GM19372 (cell line): ENCODE measurements at regions not wholly inside any gene's neighbourhood (a gene's known extent, or its start where the extent isn't known, plus 50 kb on each side); places are given as distances from the start of the nearest gene placed in this dataset.

Experiments used
- ATAC-seq: cut with Tn5 transposase; IDR thresholded peaks from one replicate; pipeline ENCODE4 v1.9.1; 2021; ENCODE audit warnings: mild to moderate bottlenecking, low read depth, moderate library complexity; ENCODE audit not compliant: unreplicated experiment

DNA sequence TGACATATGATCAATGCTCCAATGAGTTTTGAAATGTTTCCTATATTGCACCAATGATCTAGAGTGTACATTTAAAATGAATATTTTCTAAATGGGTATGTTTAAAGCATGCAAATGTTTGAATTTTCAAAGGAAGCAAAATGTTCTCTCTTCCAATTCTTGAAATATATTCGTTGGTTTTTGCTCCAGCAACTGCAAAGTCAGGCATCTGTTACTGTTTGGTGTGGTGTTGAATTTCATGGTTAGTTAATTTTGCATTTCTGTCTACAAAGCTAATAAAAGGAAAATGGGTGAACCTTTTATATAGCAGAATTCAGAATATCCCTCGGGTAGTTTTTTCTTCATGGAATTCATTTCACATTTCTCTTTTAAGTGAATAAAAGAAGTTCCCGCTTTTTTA is 1018.3 kb downstream of the GRIK2 start:
- no peak for ATAC-seq

- ATAC-seq: no peak
Observed at GRCh38 chr6:102407886-102408741, 1014.6 kb downstream of the GRIK2 start.

DNA sequence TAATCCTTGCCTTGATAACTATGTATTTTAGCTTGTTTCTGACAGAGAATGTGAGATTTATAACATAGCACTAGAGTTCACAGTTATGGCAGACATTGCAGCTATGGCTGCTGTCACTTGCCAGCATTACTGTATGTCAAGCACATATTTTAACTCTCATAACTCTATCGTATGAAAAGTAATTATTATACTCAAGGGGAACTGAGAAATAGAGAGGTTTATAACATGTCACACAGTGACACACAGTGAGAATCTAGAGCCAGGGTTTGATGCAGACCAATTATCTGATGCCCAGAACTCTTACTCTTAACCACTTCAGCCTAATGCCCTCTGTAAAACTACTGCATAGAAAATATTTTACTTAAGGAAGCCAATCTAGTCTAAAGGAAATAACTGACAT is 1012.4 kb downstream of the GRIK2 start:
- ATAC-seq: no peak

- ATAC-seq: no peak
Observed at GRCh38 chr6:102402635-102403329, 1009.3 kb downstream of the GRIK2 start.

GRCh38 chr6:102398788-102399390 is 1005.4 kb downstream of the GRIK2 start:
- ATAC-seq: no peak

DNA sequence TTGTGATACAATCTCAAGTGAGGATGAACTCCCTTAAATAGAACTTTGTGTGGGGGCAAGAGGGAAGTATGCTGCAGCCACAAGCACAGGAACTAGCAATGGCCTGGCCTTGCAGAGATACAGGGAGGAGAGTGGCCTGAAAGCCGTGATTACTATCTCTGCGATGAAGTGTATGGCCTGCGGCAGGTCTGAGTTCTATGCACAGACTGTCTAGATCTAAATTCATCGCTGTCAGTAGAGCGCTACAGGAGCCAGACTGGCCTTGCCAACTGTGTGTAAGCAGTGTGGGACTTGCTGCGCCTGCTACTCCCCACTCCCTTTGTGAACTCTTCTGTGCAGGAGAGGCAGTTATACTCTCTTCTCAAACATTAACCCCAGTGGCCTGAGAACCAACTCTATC is 997.0 kb downstream of the GRIK2 start:
- ATAC-seq: no peak

DNA sequence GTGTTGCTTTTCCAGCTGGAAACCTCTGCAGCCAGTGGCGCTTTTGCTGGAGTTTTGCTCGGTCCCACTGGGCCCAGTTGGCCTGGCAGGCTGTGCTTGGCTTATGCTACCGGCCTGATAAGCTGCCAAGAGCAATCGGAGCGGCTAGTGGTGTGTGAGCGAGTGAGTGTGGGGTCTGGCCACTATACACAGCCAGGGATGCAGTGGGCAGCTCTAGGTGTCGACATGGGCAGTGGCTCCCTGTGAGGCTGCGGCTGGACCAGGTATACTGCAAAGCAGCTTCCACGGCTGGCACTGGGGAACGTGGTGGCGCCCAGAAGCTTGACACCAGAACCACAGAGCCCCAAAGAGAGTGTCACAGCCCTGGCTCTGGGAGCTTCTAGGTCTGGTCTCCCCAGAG is 996.5 kb downstream of the GRIK2 start:
- no peak for ATAC-seq

DNA sequence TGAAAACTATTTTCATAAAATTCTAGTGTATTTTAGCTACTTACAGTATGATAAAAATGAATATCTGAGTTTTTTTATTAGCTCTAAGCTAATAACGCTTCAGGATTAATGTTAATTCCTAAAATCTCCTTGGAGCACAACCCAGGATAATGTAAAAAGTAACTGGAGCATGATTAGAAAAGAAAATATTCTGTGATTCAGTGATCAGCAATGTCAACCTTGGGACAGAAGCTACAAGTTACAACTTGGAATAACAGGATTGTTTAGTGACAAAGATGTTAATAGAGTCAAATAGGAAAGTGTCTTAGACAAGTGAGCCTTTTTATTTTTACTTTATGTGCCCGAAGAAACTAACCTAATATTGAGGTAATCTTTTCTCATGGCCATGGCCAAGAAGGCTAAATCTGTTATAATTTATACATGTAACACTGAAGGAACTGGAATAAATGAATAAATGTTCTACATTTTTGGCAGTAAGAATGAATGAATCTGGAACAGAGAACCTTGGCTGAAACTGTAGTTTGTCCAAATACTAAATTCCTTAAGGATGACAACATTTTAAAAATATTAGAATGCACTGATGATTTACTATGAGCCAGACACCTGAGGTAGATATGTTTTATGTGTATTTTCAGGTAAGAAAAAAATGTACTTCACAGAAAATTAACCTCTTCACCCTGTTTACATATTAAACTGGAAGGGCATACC is 994.0 kb downstream of the GRIK2 start:
- no peak for ATAC-seq

GRCh38 chr6:102381203-102381602 is 987.7 kb downstream of the GRIK2 start:
- ATAC-seq: no peak

GRCh38 chr6:102356170-102356569 is 962.7 kb downstream of the GRIK2 start:
- ATAC-seq: no peak

DNA sequence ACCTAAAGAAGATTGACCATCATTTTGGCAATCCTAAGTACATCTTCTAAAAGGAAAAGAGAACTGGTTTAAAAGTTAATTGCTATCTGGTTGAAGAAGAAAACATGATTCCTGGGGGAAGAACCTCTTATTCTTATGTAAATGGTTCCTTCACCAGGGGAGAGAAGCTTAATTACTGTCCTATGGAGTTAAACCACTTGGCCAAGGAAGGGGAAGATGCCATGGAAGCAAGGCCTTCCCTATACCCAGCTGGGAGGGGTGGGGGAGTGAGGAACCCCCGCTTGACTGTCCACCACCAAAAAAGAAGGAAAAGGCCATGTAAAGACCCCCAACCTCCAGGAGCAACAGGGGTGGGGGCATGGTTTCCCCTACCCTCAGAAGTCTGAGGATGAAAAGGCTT is 962.1 kb downstream of the GRIK2 start:
- no peak for ATAC-seq

DNA sequence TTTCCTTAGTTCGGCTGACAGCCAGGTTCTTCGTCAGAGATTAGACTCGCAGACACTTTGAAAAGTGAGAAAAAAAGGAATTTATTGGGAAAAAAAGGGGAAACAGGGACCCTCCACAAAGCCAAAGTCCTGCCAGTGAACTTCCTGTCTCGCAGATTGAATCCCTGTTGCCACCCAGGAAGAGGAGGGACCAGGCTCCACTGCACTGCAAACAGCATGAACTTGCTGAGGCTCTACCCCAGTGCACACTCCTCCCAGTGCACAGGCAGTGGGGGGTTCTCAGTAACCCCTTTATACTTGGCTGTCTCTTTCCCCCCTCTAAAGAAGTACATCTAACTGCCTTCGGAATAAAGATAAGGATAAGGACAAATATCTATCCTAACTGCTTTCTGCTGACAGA is 959.0 kb downstream of the GRIK2 start:
- ATAC-seq: no peak

DNA sequence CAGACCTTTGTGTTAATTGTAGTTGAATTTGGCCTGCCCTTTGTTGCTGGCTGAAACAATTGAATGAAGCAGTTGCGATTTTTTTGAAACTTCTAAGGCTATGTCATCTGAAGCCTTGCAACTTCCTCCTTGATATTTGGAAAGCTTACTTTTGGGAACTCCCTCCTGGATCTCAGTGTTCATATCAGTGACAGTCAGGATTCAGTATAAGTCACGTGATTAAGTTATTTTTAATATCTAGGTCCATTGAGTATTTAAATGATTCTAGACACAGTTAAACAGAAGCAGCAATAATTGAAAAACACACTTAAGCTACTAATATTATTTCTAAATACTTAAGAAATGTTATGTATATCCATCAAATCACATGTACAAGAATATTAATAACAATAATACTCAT is 951.3 kb downstream of the GRIK2 start:
- no peak for ATAC-seq

- no peak for ATAC-seq
Observed at GRCh38 chr6:102340311-102340710, 946.8 kb downstream of the GRIK2 start.

DNA sequence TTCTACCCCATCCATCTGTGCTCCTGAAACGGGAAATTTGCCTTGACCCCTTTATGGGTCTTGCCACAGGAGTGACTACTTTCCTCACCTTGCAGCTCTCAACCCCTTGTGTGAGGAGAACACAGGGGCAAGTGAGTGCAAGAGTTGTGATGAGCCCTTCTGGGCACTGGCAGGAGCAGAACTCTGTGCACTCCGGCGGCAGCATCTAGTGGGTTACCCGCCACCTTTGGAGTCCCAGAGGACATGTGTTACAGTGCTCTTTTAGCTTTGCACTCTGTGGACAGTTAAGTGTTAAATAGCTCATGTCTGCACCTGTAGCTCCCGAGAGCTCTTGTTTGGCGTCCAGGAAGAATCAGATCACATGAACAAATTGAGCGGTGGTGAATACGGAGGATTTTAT is 940.2 kb downstream of the GRIK2 start:
- ATAC-seq: no peak

DNA sequence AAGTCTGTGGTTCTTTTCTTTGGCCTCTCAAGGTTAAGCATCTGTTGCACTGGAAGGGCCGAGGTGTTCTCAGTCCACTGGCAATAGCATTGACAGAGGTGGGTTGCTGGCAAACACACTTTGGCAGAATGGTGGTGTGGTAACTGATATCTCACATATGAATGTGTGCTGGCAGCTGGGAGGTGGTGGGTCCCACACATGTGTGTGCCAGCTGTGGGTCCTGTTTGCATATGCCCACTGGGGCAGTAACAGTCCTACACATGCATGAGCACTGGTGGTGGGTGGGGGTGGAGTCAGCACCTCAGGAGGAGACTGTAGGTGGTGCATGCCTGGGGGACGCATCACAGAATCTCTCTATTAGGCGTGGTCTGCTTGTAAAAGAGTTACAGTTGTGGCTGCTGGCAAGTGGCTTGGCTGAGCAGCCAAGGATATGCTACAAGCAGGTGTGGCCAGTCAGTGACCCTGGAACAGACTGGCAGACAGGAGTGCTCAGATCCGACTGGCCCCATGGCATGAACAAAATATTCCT is 934.3 kb downstream of the GRIK2 start:
- no peak for ATAC-seq

DNA sequence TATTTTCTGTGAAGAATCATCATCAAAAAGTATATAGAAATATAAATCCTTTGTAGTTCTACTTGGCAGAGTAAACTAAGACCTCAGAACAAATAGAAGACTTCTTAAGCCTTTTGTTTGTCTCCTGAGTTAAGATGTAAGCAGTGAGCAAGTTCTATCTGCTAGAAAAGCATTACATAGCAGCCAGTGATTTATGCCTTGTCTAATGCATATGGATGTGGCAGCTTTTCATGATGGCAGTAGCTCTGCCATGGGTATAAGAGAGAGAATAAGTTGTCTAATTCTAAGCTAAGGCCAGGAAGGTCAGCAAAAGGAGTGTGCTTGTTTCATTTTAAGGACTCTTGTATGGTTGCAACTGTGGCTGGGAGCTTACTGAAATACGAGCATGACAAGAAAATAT is 920.2 kb downstream of the GRIK2 start:
- ATAC-seq: no peak

- no peak for ATAC-seq
Observed at GRCh38 chr6:102309700-102310099, 916.2 kb downstream of the GRIK2 start.

- no peak for ATAC-seq
Observed at GRCh38 chr6:102300350-102300749, 906.8 kb downstream of the GRIK2 start.

DNA sequence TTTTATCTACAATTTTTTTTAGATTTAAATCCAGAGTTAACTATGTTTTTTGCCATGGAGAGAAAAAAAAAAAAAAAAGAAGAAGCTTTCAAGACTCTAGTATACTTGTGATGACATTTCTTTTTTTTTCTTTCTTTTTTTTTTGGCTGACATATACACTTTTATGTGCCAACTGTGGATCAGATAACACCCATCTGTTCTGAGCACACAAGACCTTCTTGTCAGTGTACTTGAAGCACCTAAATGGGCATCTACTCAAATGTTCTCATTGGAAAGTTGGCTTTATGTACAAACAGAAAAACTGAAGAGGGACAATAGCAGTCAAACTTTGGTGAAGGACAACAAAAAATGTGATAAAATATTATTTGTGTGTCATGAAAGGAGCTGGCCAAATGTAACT is 904.5 kb downstream of the GRIK2 start:
- ATAC-seq: no peak
